SK-N-SH treated with all-trans-retinoic acid at 6 μM for 48 hours (cell line): ENCODE measurements at regions not wholly inside any gene's neighbourhood (a gene's known extent, or its start where the extent isn't known, plus 50 kb on each side); places are given as distances from the start of the nearest gene placed in this dataset.

Source experiments
- ATAC-seq: fragments of 200-7000 bp; cut with Tn5 transposase; 3 replicates; pipeline ENCODE4 v1.9.1; 2020; ENCODE audit warnings: mild to moderate bottlenecking, moderate library complexity
- ARNTL ChIP-seq: fragments of 450-650 bp; formaldehyde crosslinking; IDR thresholded peaks from 2 replicates; pipeline ENCODE4 v1.5.0; 2020; ENCODE audit warnings: low read depth, mild to moderate bottlenecking, moderate library complexity, borderline replicate concordance
- BACH2 ChIP-seq: fragments of 250-450 bp; sonication (Bioruptor Pico); IDR thresholded peaks from 2 replicates; pipeline ENCODE4 v1.9.0; 2021; ENCODE audit warnings: mild to moderate bottlenecking, borderline replicate concordance
- ESRRG ChIP-seq: fragments of 250-450 bp; sonication (Bioruptor Pico); IDR thresholded peaks from 2 replicates; pipeline ENCODE4 v1.6.1; 2021; ENCODE audit warnings: mild to moderate bottlenecking
- GLIS3 ChIP-seq: fragments of 250-450 bp; sonication (Bioruptor Pico); IDR thresholded peaks from 2 replicates; pipeline ENCODE4 v1.5.0; 2020; ENCODE audit warnings: mild to moderate bottlenecking, moderate library complexity
- OSR1 ChIP-seq: fragments of 250-450 bp; sonication (Bioruptor Pico); IDR thresholded peaks from 2 replicates; pipeline ENCODE4 v1.8.0; 2022; ENCODE audit warnings: moderate library complexity, mild to moderate bottlenecking, inconsistent platforms
- PPARA ChIP-seq: fragments of 250-450 bp; sonication (Bioruptor Pico); IDR thresholded peaks from 2 replicates; pipeline ENCODE4 v1.5.0; 2020; ENCODE audit warnings: mild to moderate bottlenecking, borderline replicate concordance
- RARB ChIP-seq: fragments of 250-450 bp; sonication (Bioruptor Pico); IDR thresholded peaks from 2 replicates; pipeline ENCODE4 v1.8.0; 2021; ENCODE audit warnings: mild to moderate bottlenecking, moderate library complexity
- SNAI2 ChIP-seq: fragments of 250-450 bp; sonication (Bioruptor Pico); IDR thresholded peaks from 2 replicates; pipeline ENCODE4 v1.5.0; 2020; ENCODE audit warnings: mild to moderate bottlenecking, moderate library complexity
- TCF4 ChIP-seq: fragments of 250-450 bp; sonication (Bioruptor Pico); IDR thresholded peaks from 2 replicates; pipeline ENCODE4 v1.8.0; 2021; ENCODE audit warnings: mild to moderate bottlenecking, moderate library complexity, borderline replicate concordance
- TOX ChIP-seq: fragments of 250-450 bp; sonication (Bioruptor Pico); IDR thresholded peaks from 2 replicates; pipeline ENCODE4 v1.8.0; 2021; ENCODE audit warnings: mild to moderate bottlenecking, moderate library complexity, borderline replicate concordance
- ZC3H10 ChIP-seq: fragments of 250-450 bp; sonication (Bioruptor Pico); IDR thresholded peaks from 2 replicates; pipeline ENCODE4 v1.5.1; 2021; ENCODE audit warnings: mild to moderate bottlenecking, moderate library complexity
- ZFP3 ChIP-seq: fragments of 250-450 bp; sonication (Bioruptor Pico); IDR thresholded peaks from 2 replicates; pipeline ENCODE4 v1.5.0; 2020; ENCODE audit warnings: mild to moderate bottlenecking, moderate library complexity
- ZFP30 ChIP-seq: fragments of 450-650 bp; formaldehyde crosslinking; IDR thresholded peaks from 2 replicates; pipeline ENCODE4 v1.5.0; 2022; ENCODE audit warnings: mild to moderate bottlenecking, moderate library complexity
- ZNF565 ChIP-seq: fragments of 450-650 bp; formaldehyde crosslinking; conservative IDR thresholded peaks from 2 replicates; pipeline ENCODE4 v1.5.0; 2020; ENCODE audit warnings: low read depth, mild to moderate bottlenecking, moderate library complexity
- ZNF70 ChIP-seq: fragments of 450-650 bp; formaldehyde crosslinking; IDR thresholded peaks from 2 replicates; pipeline ENCODE4 v1.5.0; 2020; ENCODE audit warnings: mild to moderate bottlenecking, moderate library complexity
- ZNF8 ChIP-seq: fragments of 450-650 bp; formaldehyde crosslinking; IDR thresholded peaks from 2 replicates; pipeline ENCODE4 v1.5.0; 2020; ENCODE audit warnings: mild to moderate bottlenecking, moderate library complexity
- TF ChIP-seq, protein P1 (sequence below): fragments of 250-450 bp; sonication (Bioruptor Pico); IDR thresholded peaks from 2 replicates; pipeline ENCODE4 v1.5.0; 2020; ENCODE audit warnings: mild to moderate bottlenecking, moderate library complexity
- TF ChIP-seq, protein P2 (sequence below): fragments of 250-450 bp; sonication (Bioruptor Pico); IDR thresholded peaks from 2 replicates; pipeline ENCODE4 v1.5.1; 2021; ENCODE audit warnings: mild to moderate bottlenecking, moderate library complexity
- TF ChIP-seq, protein P3 (sequence below): fragments of 250-450 bp; sonication (Bioruptor Pico); IDR thresholded peaks from 2 replicates; pipeline ENCODE4 v1.8.0; 2020; ENCODE audit warnings: mild to moderate bottlenecking, moderate library complexity, borderline replicate concordance
- TF ChIP-seq, protein P4 (sequence below): fragments of 250-450 bp; sonication (Bioruptor Pico); IDR thresholded peaks from 2 replicates; pipeline ENCODE4 v1.8.0; 2021; ENCODE audit warnings: low read depth, mild to moderate bottlenecking, moderate library complexity, borderline replicate concordance

DNA sequence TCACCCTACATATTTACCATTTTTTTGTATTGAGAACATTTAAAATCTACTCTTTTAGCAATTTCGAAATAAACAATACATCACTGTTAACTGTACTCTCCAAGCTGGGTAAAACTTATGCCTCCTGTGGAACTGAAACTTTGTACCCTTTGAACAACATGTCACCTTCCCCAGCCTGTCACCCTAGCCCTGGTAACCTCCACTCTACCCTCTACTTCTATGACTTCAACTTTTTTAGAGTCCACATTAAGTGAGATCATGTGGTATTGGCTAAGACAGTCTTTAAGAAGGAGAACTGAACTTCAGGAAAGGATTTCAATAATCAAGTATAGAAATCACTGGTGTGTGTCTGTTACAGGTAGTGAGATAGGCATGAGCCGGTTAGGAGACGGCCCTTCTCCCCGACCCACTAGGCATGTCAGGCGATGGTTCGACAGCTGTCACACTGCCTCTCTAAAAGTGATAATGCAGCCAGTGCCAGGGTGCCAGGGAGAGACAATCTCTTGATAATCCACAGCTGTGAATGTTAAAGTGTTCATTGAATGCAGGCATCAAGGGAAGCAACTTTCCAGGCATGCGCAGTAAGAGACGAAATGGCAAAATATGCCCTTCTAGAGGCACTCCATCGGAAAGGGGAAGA is 74.6 kb upstream of the RNF152 start:
- TF ChIP-seq ZC3H10 (CRISPR knock-in tag) (no peak), OSR1 (CRISPR knock-in tag) (no peak), ZNF70 (CRISPR knock-in tag) (no peak), PPARA (CRISPR knock-in tag) (no peak), SNAI2 (no peak), BACH2 (CRISPR knock-in tag) (no peak), TOX (CRISPR knock-in tag) (no peak), RARB (no peak), ARNTL (CRISPR knock-in tag) (no peak), GLIS3 (CRISPR knock-in tag) (no peak), ZNF8 (CRISPR knock-in tag) (no peak)
- TF ChIP-seq, protein P1, sequence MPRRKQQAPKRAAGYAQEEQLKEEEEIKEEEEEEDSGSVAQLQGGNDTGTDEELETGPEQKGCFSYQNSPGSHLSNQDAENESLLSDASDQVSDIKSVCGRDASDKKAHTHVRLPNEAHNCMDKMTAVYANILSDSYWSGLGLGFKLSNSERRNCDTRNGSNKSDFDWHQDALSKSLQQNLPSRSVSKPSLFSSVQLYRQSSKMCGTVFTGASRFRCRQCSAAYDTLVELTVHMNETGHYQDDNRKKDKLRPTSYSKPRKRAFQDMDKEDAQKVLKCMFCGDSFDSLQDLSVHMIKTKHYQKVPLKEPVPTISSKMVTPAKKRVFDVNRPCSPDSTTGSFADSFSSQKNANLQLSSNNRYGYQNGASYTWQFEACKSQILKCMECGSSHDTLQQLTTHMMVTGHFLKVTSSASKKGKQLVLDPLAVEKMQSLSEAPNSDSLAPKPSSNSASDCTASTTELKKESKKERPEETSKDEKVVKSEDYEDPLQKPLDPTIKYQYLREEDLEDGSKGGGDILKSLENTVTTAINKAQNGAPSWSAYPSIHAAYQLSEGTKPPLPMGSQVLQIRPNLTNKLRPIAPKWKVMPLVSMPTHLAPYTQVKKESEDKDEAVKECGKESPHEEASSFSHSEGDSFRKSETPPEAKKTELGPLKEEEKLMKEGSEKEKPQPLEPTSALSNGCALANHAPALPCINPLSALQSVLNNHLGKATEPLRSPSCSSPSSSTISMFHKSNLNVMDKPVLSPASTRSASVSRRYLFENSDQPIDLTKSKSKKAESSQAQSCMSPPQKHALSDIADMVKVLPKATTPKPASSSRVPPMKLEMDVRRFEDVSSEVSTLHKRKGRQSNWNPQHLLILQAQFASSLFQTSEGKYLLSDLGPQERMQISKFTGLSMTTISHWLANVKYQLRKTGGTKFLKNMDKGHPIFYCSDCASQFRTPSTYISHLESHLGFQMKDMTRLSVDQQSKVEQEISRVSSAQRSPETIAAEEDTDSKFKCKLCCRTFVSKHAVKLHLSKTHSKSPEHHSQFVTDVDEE (CRISPR knock-in tag): no peak
- no peak for ATAC-seq

DNA sequence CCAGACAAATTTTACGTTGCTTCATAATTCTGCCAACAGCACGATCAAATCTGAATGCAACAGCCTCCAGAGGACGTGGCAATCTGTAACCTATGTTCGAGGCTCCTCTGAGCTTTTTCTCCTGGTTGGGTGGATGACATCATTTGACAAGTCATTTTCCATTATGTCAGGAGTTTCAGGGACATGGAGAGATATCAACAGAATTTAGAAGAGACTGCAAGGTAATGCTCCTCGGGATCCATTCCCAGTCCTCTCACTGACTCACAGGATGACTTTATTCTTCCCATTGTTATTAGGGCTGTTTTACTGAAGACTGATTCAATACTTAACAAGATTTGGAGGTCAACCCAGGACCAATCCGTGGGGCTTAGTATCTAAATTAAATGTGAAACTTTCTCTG is 72.5 kb upstream of the RNF152 start:
- no peak for ATAC-seq

DNA sequence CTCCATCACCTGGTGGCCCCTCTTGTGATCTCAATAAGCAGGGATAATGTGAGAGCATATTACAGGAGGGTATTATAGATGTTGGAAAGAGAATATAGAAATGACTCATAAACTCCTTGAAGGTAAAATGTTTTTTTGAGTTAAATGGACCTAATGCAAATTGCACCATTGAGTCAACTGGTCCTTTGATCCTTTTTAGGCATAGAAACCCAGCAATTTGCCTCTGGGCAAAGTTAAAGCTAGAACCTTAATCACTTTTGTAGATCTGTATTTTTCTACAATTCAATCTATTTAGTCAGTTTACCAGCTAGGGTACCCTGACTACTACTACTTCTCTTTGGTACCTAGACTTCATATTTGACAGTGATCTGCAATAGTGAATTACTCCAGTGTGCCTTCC is 71.8 kb upstream of the RNF152 start:
- TF ChIP-seq OSR1 (CRISPR knock-in tag) (no peak), ZNF8 (CRISPR knock-in tag) (no peak), ZNF565 (no peak), ZFP3 (CRISPR knock-in tag) (no peak), BACH2 (CRISPR knock-in tag) (no peak)
- TF ChIP-seq, protein P1 (CRISPR knock-in tag): no peak

More for the DNA sequence above, 72.5 kb upstream of the RNF152 start:
- TF ChIP-seq ZNF70 (CRISPR knock-in tag) (no peak), RARB (no peak), ESRRG (CRISPR knock-in tag) (no peak), ZFP3 (CRISPR knock-in tag) (no peak), GLIS3 (CRISPR knock-in tag) (no peak), TCF4 (CRISPR knock-in tag) (no peak), ZNF565 (no peak), SNAI2 (no peak), PPARA (CRISPR knock-in tag) (no peak), ZFP30 (CRISPR knock-in tag) (no peak)
- TF ChIP-seq, protein P2, sequence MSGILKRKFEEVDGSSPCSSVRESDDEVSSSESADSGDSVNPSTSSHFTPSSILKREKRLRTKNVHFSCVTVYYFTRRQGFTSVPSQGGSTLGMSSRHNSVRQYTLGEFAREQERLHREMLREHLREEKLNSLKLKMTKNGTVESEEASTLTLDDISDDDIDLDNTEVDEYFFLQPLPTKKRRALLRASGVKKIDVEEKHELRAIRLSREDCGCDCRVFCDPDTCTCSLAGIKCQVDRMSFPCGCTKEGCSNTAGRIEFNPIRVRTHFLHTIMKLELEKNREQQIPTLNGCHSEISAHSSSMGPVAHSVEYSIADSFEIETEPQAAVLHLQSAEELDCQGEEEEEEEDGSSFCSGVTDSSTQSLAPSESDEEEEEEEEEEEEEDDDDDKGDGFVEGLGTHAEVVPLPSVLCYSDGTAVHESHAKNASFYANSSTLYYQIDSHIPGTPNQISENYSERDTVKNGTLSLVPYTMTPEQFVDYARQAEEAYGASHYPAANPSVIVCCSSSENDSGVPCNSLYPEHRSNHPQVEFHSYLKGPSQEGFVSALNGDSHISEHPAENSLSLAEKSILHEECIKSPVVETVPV (CRISPR knock-in tag): no peak
- TF ChIP-seq, protein P3, sequence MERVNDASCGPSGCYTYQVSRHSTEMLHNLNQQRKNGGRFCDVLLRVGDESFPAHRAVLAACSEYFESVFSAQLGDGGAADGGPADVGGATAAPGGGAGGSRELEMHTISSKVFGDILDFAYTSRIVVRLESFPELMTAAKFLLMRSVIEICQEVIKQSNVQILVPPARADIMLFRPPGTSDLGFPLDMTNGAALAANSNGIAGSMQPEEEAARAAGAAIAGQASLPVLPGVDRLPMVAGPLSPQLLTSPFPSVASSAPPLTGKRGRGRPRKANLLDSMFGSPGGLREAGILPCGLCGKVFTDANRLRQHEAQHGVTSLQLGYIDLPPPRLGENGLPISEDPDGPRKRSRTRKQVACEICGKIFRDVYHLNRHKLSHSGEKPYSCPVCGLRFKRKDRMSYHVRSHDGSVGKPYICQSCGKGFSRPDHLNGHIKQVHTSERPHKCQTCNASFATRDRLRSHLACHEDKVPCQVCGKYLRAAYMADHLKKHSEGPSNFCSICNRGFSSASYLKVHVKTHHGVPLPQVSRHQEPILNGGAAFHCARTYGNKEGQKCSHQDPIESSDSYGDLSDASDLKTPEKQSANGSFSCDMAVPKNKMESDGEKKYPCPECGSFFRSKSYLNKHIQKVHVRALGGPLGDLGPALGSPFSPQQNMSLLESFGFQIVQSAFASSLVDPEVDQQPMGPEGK (CRISPR knock-in tag): no peak
- TF ChIP-seq, protein P4, sequence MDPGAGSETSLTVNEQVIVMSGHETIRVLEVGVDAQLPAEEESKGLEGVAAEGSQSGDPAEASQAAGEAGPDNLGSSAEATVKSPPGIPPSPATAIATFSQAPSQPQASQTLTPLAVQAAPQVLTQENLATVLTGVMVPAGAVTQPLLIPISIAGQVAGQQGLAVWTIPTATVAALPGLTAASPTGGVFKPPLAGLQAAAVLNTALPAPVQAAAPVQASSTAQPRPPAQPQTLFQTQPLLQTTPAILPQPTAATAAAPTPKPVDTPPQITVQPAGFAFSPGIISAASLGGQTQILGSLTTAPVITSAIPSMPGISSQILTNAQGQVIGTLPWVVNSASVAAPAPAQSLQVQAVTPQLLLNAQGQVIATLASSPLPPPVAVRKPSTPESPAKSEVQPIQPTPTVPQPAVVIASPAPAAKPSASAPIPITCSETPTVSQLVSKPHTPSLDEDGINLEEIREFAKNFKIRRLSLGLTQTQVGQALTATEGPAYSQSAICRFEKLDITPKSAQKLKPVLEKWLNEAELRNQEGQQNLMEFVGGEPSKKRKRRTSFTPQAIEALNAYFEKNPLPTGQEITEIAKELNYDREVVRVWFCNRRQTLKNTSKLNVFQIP (CRISPR knock-in tag): no peak
- TF ChIP-seq, all 23 proteins: peak for 0

More for the DNA sequence above, 71.8 kb upstream of the RNF152 start:
- no peak for ATAC-seq
